UCSD-AML1 (cell line): ENCODE measurements at regions not wholly inside any gene's neighbourhood (a gene's known extent, or its start where the extent isn't known, plus 50 kb on each side); places are given as distances from the start of the nearest gene placed in this dataset.
A peak's percentile ranks its signal among the peaks of the same experiment; 100 is the strongest.

Source experiments
- DNase-seq: peaks from one replicate; lab custom pipeline; 2025; ENCODE audit not compliant: unreplicated experiment; lab: John Stamatoyannopoulos, UW

DNA sequence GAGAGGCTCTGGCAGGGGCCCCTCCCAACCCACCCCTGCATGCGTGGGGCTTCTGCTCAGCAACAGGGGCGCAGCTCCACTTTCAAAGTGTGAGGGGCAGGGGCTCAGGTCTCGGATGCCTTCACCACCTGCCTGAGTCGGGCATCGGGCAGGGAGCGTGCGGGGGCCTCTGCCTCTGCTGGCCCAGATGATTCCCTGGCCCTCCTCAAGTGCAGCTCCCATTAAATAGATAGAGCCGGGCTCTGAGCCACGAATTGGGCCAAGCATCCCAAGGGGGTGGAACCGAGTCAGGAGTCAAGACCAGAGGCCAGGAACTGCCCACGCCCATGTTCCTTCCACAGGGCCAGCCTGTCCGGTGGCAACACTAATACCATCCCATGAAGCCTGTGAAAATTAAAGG, 108.9 kb upstream of the FAM20C start:
- no peak for DNase-seq

DNA sequence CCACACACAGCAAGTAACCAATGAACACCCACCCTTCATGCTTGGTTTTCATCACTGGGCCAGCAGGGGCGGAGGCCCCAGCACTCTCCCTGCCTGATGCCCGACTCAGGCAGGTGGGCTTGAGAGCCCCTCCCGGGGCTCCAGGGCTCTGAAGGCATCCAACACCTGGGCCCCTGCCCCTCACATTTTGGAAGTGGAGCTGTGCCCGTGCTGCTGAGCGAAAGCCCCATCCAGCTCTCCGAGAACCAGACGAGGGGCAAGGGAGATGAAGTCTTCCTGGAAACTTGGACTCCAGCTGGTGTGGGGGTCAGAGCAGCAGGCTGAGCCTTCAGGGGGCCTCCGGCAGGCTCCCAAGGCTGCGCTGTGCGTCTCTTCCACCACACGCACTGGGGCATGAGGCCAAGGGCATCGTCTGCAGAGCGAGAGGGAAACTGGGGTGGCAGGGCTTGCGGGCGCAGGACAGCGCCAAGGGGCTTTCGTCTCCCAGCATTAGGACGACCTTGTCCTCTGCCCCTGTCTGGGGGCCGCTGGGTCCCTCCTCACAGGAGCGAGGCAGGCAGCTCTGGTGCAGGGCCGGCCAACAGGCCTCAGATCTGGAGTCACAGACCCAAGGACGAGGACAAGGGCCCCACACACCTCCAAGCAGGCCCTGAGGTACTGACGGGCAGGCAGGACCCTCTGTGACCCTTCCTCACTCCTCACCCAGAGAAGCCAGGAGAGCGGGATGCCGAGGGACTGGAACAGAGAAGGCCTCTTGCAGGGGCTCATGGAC, 108.3 kb upstream of the FAM20C start:
- DNase-seq, result no peak

DNA sequence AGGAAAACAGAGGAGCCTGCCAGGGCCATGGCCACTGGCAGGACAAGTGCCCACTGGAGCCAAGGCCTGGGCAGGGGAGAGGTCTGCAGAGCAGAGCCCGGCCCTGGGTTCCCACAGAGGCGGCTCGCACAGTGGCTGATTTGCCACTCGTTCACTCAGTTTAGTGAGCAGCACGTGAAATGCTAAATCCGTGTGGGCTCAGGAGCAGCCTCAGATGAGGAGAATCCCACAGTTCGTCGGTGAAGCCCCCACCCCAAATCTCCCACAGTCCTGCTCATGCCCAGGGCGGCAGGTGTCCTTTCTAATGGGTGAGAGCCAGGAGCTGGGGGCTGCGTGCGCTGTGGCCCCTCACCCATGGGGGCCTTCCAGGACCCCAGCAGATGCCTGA, 107.7 kb upstream of the FAM20C start:
- no peak for DNase-seq

DNA sequence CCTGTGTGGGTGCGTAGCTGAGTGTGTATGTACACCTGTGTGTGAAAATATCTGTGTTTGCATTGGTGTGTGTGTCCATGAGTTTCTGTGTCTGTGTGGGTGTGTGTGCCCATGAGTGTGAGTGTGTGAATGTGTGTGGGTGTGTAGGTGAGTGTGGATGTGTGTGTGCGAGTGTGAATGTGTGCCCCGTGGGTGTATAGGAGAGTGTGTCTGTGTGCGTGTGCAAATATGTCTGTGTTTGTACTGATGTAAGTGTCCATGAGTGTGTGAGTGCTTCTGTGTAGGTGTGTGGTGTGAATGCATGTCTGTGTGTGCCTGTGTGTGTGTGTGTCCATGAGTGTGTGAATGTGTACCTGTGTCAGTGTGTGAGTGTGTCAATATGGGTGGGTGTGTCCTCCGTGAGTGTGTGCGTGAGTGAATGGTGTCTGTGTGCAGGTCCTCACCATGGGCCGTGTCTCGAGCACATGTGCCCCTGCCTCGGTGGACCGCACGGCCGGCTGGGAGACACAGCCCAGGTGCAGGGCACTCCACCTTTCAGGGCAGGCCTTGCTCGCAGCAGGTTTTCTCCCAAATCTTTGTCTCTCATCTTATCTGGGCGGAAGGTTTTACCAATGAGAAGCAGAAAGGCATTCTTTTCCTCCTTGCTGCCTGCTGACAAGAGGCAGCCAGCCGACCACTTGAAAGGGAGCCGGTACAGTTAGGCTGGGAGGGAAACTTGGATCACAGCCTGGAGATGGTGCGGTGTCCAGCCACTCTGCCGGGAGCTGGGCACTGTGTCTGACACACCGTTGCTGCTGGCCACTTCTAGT, 107.1 kb upstream of the FAM20C start:
- no peak for DNase-seq

DNA sequence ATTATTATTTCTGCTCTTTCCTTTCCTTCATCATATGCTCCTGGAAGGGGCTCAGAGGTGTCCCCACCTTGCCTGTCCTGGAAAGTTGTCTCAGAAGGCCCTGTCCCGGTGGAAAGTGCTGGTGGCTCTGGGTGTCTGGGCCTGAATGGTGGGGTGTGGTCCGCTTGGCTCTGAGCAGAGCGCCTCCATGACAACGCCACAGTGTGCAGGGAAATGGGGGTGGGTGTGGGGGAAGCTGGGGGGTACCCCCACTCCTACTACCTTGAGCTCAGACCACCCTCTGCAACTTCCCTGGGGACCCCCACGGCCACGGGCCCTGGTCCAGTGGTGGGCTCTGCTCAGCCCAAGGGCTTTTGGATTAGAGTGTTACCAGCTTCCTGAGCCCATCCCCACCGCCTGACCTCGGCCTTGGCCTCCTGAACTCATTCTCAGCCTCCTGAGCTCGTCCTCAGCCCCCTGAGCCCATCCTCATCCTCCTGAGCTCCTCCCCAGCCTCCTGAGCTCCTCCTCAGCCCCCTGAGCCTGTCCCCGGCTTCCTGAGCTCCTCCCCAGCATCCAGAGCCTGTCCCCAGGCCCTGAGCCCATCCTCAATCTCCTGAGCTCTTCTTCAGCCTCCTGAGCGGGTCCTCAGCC, 106.4 kb upstream of the FAM20C start:
- DNase-seq, result no peak

DNA sequence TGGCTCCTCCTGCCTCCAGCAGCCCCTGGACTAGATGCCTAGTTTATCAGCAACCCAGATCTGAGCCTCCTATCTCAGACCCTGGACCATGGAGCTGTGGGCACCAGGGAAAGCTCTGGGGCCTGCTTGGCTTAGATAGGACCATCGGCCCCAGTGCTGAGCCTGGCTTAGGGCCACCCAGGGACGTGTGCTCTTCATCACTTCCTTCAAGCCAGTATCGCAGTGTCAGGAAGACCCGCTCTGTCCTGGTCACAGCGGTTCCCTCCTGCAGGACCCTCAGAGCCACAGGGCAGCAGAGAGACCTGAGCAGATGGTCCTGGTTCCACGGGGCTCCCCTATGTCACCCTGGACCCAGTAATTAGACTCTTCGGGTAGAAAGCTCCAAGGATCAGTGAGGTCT, 105.7 kb upstream of the FAM20C start:
- no peak for DNase-seq

DNA sequence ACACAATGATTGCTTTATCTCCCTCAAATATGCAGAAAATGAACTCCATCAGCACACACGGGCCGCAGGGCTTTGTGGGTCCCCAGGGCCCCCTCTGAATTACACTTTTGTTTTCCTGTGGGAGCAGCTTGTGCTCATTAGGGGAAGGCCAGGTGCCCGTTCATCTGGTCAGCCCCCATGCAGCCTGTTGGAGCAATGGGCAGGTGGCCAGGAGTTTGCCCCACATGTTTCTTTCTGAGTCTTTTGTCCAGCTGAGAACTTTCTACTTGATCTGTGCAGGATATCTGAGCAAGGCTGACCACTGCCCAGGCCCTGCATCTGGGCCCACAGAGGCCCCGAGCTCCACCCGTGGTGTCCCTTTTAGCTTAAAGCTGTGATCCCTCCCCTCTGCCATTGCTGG, 105.3 kb upstream of the FAM20C start:
- DNase-seq, result no peak

DNA sequence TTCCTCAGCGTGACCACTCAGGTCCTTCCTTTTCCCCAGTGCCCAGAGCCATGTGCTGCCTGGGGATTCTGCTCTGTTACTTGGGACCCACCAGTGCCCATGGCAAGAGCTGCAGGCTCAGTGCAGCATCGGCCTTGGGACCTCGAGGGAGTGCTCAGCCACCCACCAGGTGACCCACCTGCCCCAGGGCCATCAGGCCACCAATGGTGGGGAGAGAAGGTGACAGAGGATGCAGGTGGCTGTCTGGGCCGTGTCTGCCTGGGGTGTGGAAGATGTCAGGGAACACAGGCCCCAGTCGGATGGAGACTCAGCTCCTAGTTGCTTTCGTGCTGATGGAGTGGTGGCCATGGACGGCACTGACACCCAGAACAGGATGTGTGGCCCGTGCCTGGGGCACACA, 104.7 kb upstream of the FAM20C start:
- no peak for DNase-seq

DNA sequence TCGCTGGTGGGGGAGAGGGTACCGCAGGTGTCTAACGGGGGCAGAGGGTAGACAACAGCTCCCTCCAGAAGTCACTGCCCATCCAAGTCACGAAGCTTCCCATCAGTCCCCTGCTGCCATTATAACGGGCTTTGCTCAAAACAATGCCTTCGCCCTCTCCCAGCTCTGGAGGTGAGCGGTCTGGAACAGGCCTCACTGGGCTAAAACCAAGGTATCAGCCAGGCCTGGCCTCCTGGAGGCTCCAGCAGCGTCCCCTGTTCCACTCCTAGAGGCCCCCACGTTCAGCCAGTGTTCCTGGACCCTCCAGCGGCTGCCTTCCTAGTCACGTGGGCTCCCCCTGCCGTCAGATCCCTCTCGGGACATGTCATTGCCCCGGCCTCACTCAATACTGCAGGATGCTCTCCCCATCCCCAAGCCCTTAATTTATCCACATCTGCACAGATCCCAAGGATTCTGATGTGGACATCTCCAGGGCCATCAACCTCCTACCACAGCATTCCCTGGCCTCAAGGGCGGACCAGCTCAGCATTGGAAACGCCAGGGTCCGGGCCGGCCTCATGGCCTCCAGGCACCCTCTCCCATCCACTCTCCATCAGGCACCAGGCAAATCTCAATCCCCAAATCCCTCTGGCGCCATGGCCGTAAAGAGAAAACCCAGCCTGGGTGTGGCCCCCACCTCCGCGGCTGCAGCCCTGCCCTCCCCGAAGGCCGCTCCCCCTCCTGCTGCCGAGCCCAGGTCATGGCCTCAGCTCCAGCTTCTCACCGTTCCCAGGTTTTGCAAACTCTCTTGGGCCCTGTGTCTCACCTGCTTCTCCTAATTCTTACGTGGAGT, 104.1 kb upstream of the FAM20C start:
- no peak for DNase-seq

DNA sequence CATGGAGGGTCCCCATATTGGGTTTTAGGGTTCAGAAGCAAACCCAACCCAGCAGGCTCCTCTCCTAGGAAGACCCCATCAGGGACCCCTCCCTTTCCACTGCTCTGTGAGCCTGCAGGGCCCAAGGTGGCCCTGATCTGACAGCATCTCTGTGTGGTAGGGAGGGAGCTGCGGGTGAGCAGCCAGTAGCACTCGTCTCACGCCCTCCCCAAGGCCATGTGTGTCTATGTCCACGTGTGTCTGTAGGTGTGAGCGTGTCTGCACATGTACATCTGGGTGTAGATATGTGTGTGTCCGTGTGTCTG, 103.5 kb upstream of the FAM20C start:
- no peak for DNase-seq

DNA sequence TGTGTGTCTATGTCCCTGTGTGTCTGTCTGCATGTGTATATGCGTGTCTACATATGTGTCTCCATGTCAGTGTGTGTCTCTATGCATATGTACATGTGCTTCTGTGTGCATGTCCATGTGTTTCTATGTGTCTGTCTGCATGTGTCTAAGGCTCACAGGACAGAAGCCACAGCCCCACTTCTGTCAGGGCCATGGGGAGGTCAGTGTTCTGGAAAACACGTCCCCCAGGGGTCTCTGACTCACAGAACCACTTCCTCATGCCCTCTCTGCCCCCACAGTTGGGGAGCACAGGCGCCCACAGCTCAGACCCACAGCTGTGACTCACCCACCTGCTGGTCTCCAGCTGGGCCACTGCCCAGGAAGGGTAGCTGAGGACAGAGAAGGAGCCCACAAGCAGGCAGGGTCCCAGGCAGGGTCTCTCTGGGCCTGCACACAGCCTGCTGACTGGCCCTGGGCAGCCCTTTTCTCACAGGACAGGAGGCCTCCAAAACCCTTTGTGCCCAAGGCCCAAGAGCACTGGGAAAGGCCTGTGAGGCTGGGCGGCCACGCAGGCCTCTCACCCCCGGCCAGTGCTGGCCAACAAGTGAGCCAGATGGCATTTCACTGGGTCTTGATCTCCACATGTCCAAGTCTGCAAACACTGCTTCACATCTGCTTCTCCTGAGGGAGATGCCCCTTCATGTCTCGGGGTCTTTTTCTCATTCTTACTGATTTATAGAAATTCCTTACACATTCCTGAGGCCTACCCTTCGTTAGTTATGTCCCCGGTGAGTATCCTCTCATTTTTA, 102.9 kb upstream of the FAM20C start:
- DNase-seq, result peak; percentile 28

DNA sequence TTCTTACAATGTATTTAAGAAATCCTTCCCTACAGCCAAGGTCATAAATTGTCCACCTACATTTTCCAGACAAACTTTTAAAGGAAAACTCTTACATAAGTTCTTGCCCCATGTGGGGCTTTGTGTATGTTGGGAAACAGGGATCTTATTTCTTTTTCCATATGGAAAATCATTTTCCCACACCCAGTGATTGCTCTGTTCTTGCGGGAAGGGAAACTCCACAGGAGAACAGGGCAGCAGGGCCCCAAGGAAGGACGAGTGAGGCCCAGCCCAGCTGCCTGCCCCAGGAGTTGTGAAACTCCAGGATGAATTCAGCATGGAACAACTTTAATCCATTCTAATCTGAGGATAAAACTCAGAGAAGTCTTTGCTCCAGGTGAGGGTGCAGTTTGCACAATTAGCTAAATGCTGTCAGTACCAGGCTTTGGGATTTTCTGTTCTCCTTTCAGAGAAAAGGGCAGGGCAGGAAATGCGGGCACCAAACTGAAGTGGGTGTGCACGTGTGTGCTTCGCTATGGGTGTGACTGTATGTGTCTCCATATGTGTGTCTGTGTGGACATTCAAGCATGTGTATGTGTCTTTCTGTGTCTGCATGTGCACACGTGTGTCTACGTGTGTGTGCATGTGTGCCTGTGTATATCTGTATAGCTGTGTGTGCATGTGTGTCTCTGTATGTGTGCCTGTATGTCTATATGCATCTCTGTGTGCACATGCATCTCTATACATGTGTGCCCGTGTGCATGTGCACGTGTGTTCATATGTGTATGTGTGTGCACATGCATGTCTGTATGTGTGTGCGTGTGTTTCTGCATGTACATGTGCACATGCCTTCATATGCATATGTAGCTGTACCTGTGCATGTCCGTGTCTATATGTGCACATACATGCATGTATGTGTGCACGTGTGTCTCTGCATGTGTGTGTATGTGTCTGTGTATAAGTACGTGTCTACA, 102.0 kb upstream of the FAM20C start:
- DNase-seq, result no peak

DNA sequence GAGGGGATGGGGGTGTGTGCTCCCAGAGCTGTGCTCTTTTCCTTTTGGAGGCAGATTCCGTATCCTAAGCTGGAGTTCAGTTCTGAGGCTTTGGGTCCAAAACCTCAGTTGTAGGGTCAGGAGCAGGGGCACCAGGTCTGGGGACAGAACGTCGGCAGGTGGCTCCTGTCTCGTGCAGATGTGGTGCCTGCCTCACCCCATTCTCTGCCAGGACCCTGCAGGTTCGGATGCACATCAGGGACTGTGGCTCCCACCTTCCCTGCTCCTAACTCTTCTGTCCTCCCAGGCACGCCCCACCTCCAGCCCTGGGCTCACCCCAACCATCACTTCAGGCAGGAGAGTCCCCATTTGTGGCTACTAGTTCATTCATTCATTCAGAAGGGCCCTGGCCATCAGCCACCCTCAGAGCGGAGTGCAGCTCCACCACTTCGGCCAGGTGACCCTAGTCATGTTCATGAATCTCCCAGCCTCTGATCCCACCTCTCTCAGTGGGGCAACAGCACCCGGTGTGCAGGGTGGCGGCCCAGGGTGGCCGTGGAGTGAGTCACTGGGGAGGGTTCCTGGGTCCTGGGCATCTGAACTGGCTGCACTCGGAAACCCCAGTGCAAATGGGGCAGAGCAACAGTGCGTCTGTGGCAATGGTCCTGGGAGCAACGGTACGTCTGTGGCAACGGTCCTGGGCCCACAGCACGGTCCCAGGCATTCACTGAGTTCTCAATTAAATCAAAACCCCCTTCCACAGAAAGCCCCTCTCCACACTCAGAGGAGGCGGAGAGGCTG, 100.8 kb upstream of the FAM20C start:
- DNase-seq, result no peak

DNA sequence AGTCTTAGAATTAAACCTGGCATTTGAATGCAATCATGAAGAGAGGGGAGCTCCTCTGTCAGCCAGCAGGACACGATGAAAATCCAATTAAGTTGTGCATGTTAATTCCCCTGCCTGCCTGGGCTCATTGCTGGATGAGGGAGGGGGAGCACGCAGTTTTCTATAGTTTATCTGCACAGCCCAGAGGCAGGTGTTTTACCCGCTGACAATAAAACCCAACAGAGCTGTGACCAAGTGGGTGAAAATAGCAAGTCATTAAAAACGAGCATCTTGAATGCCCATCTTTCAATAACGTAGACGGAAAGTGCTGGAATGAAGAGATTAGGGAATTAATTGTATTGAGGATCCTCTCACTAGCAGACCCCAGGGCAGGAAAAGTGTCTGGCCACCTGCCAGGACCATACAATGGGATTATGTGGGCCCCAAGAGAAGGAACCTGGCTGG, 100.1 kb upstream of the FAM20C start:
- no peak for DNase-seq

DNA sequence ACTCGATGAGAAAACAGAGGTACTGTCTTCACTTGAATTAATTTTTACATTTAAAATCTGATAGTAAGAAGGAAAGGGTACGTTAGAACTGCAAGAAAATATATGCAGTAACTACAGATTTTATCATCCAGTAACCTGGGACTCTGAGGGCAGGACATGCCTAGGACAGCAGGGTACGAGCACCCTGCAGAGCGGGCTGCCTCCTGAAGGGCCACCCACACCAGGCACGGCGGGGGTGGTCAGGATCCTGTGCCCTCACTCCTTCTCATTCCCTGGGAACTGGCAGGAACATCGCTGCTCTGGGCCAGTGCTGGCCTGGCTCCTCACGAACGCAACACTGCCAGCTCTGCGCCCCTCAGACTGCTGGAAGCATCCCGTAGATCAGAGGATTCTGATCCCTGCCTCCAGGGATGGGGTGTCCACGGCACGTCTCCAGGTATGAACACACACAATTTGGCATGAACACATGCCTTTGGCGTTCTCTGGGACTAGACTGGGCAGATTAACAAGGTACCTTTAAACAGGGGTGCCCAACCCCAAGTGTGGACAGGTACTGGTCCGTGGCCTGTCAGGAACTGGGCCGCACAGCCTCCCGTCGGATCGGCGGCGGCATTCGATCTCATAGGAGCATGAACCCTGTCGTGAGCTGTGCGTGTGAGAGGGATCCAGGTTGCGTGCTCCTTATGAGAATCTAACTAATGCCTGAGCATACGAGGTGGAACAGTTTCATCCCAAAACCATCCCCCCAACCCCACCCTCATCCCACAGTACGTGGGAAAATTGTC, 99.3 kb upstream of the FAM20C start:
- DNase-seq, result no peak

DNA sequence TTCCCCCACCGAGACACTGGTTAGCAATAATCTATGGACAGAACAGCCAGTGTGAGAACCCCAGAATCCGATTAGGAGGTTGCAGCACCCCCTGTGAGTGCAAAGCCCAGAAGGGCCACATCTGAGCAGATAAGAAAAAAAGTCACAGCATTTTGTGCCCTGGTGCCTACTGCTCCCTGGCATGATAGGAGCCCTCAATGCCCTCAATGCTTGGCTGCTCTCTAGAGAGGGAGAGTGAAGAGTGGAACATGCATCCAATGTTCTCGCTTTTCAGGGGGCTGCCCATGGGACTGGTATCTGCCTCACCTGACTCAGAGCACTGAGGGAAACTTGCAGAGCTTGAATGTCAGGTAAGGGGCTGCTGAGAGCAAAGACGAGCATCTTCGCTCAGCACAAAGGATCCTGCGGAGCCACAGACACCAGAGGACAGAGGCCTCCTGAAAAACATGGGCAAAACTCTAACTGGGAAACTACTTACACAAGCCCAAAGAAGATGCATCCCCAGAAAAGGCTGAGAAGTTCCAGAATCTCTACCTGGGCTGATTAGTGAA, 98.0 kb upstream of the FAM20C start:
- no peak for DNase-seq

DNA sequence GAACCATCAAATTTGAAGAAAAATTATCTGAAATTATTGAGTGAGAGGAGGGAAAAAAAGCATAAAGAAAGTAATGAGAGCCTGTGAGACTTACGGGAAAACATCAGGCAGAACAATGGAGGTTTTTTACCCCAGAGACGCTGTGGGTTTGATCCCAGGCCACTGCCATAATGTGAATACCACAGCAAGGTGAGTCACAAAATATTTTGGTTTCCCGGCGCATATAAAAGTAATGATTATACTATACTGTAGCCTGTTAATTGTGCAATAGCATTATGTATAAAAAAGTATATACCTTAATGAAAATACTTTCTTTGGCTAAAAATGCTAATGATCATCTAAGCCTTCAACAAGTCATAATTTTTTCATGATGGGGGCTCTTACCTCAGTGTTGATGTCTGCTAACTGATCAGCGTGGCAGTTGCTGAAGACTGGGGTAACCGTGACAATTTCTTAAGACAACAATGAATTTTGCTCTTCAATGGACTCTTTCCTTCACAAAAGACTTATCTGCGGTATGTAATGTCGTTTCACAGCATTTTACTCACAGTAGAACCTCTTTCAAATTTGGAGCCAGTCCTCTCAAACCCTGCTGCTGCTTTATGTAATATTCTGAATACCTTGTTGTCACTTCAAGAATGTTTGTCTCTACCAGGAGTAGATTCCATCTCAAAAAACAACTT, 97.0 kb upstream of the FAM20C start:
- no peak for DNase-seq
